Endodermal cell (in vitro differentiated cells): ENCODE measurements at regions not wholly inside any gene's neighbourhood (a gene's known extent, or its start where the extent isn't known, plus 50 kb on each side); places are given as distances from the start of the nearest gene placed in this dataset.

Experiments used
- DNase-seq: peaks from one replicate; pipeline ENCODE4 v3.0.0-alpha.2; 2017
- H3K27ac ChIP-seq: 2 replicates; pipeline ENCODE4 v1.5.1; 2013; ENCODE audit warnings: mild to moderate bottlenecking, low read depth, low read length, moderate library complexity
- H3K27me3 ChIP-seq: 2 replicates; pipeline ENCODE4 v1.6.1; 2013; ENCODE audit warnings: mild to moderate bottlenecking, low read length, moderate library complexity; ENCODE audit not compliant: insufficient read depth, control insufficient read depth, poor library complexity, severe bottlenecking
- H3K36me3 ChIP-seq: 2 replicates; pipeline ENCODE4 v1.7.0; 2013; ENCODE audit warnings: mild to moderate bottlenecking, low read length, moderate library complexity; ENCODE audit not compliant: control insufficient read depth, insufficient read depth
- H3K4me1 ChIP-seq: one replicate; pipeline ENCODE4 v1.7.0; 2013; ENCODE audit warnings: low read length; ENCODE audit not compliant: control insufficient read depth, insufficient read depth
- H3K4me3 ChIP-seq: 2 replicates; pipeline ENCODE4 v1.5.1; 2013; ENCODE audit warnings: mild to moderate bottlenecking, low read length, moderate library complexity
- H3K9ac ChIP-seq: 2 replicates; pipeline ENCODE4 v1.6.1; 2013; ENCODE audit warnings: mild to moderate bottlenecking, low read length, moderate library complexity; ENCODE audit not compliant: poor library complexity, severe bottlenecking; ENCODE audit errors: extremely low read depth
- H3K9me3 ChIP-seq: 2 replicates; pipeline ENCODE4 v1.6.1; 2013; ENCODE audit warnings: mild to moderate bottlenecking, low read length, moderate library complexity; ENCODE audit not compliant: control insufficient read depth
- H3K27ac Mint-ChIP-seq: 2 replicates; pipeline ENCODE4 v1.8.0; 2020; ENCODE audit warnings: mixed read lengths
- H3K27me3 Mint-ChIP-seq: 2 replicates; pipeline ENCODE4 v1.8.0; 2021; ENCODE audit warnings: mild to moderate bottlenecking, mixed read lengths; ENCODE audit not compliant: insufficient read depth
- H3K36me3 Mint-ChIP-seq: 2 replicates; pipeline ENCODE4 v1.8.0; 2020; ENCODE audit warnings: low read depth, mixed read lengths
- H3K4me1 Mint-ChIP-seq: 2 replicates; pipeline ENCODE4 v1.8.0; 2020; ENCODE audit warnings: mixed read lengths
- H3K4me3 Mint-ChIP-seq: 2 replicates; pipeline ENCODE4 v1.8.0; 2020; ENCODE audit warnings: mild to moderate bottlenecking, moderate library complexity, mixed read lengths
- H3K9me3 Mint-ChIP-seq: 2 replicates; pipeline ENCODE4 v1.8.0; 2020; ENCODE audit warnings: mild to moderate bottlenecking, mixed read lengths
- WGBS, 2 experiments: methylation state at CpG; one replicate each; pipeline versions ENCODE4 v1.1.5 to v1.1.7; 2013; ENCODE audit warnings: missing lambda C conversion rate in 2 of 2, mixed read lengths in 1 of 2; ENCODE audit not compliant: insufficient coverage in 1 of 2, insufficient read length in 1 of 2; 5-methylcytosine and 5-hydroxymethylcytosine counted together
- TF ChIP-seq, protein P1 (sequence below): fragments of 200-600 bp; sonication (generic); conservative IDR thresholded peaks from 2 replicates; pipeline ENCODE4 v1.5.0; 2021; ENCODE audit warnings: antibody characterized with exemption, mild to moderate bottlenecking

DNA sequence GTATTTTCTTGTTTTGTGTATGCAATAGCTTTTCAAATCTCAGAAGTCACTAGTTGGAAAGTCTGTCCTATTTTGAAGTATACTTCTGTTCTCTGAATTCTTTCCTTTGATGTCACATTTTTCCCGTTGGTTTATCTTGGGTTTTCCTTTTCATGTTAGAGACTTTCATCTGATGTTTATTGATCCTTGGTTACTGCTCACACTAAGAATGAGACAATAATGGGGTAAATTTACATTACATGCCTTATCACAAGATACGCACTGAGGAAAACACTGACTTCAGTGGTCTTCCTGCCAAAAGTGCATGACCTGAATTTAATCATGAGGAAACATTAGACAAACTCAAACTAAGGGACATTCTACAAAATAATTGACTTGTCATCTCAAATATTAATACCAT, 63.5 kb upstream of the C1GALT1 start:
- H3K36me3 Mint-ChIP-seq: no peaks in the 10 kb centered on the region
- H3K4me3 Mint-ChIP-seq: no peak overlapping the region
- 76% methylated on average over 2 of the region's 2 CpGs; no CpG with 5 or more reads in 1 of the 2 experiments for WGBS, 2 experiments

DNA sequence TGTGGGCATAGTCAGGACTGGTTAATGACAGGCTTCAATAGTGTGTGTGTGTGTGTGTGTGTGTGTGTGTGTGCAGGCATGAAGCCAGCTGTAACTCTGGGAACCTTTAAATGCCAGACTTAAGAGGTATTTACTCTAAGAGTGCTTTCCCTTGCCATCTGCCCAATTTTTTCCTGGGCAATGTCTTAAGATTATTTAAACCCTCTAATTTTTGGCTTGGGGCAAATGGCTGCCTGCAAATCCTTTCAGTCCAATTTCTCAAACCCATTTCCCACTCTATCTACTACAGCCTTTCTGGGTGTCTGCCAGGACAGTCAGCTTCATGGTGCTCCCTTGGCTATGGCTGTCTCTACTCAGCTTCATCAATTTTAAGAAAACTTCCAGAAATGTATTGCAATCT, 62.6 kb upstream of the C1GALT1 start:
- no peak overlapping the region for H3K27ac Mint-ChIP-seq
- peaks cover 23% of the 10 kb centered on the region for H3K4me1 Mint-ChIP-seq
- no peak for DNase-seq
- no peak overlapping the region for H3K4me3 Mint-ChIP-seq
- Histone ChIP-seq H3K4me3 (no peak overlapping the region), H3K27me3 (no peaks in the 10 kb centered on the region), H3K9ac (no peak overlapping the region), H3K4me1 (peaks cover 3% of the 10 kb centered on the region), H3K36me3 (no peaks in the 10 kb centered on the region), H3K27ac (no peak overlapping the region), H3K9me3 (no peaks in the 10 kb centered on the region)
- TF ChIP-seq, protein P1, sequence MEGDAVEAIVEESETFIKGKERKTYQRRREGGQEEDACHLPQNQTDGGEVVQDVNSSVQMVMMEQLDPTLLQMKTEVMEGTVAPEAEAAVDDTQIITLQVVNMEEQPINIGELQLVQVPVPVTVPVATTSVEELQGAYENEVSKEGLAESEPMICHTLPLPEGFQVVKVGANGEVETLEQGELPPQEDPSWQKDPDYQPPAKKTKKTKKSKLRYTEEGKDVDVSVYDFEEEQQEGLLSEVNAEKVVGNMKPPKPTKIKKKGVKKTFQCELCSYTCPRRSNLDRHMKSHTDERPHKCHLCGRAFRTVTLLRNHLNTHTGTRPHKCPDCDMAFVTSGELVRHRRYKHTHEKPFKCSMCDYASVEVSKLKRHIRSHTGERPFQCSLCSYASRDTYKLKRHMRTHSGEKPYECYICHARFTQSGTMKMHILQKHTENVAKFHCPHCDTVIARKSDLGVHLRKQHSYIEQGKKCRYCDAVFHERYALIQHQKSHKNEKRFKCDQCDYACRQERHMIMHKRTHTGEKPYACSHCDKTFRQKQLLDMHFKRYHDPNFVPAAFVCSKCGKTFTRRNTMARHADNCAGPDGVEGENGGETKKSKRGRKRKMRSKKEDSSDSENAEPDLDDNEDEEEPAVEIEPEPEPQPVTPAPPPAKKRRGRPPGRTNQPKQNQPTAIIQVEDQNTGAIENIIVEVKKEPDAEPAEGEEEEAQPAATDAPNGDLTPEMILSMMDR: no peak
- no peaks in the 10 kb centered on the region for H3K36me3 Mint-ChIP-seq
- H3K27me3 Mint-ChIP-seq: no peaks in the 10 kb centered on the region
- no peaks in the 10 kb centered on the region for H3K9me3 Mint-ChIP-seq

More for the DNA sequence above, 63.5 kb upstream of the C1GALT1 start:
- Histone ChIP-seq H3K27me3 (no peaks in the 10 kb centered on the region), H3K4me1 (peaks cover 3% of the 10 kb centered on the region), H3K27ac (no peak overlapping the region), H3K9ac (no peak overlapping the region), H3K36me3 (no peaks in the 10 kb centered on the region), H3K9me3 (no peaks in the 10 kb centered on the region), H3K4me3 (no peak overlapping the region)
- Mint-ChIP-seq H3K27ac (no peak overlapping the region), H3K9me3 (no peaks in the 10 kb centered on the region), H3K4me1 (peaks cover 31% of the 10 kb centered on the region), H3K27me3 (no peaks in the 10 kb centered on the region)
- TF ChIP-seq, protein P1: no peak
- DNase-seq: no peak

DNA sequence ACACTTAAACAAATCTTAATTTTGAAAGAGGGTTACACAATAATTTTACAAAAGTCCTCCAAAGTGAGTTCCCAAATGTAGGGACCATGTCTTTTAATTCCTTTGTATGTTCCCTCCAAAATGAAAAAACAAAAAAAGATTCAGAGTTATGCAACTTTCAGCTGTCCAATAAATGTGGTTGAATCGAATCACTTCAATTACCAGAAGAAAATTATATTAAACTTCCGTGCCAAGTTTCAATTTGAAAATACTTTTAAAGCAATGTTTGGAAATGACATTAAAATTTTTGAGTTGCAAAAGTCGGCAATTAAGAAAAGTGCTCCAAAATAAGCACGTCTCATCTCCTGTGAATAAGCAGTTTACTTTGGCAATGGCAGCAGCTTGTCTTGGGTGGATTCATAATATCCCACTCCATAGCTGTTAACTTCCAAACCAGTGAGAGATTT, 60.3 kb upstream of the C1GALT1 start:
- Histone ChIP-seq H3K9ac (no peak overlapping the region), H3K4me1 (no peaks in the 10 kb centered on the region), H3K36me3 (no peaks in the 10 kb centered on the region), H3K27ac (no peak overlapping the region), H3K9me3 (no peaks in the 10 kb centered on the region), H3K4me3 (no peak overlapping the region), H3K27me3 (no peaks in the 10 kb centered on the region)
- Mint-ChIP-seq H3K27ac (no peak overlapping the region), H3K4me3 (no peak overlapping the region), H3K36me3 (no peaks in the 10 kb centered on the region), H3K9me3 (peaks cover 2% of the 10 kb centered on the region), H3K27me3 (no peaks in the 10 kb centered on the region), H3K4me1 (peaks cover 4% of the 10 kb centered on the region)
- no peak for DNase-seq
- WGBS, 2 experiments: 93 to 100% methylated on average over 2 to 4 of the region's 4 CpGs
- TF ChIP-seq, protein P1: no peak
